ENCODE measurements at regions not wholly inside any gene's neighbourhood (a gene's known extent, or its start where the extent isn't known, plus 50 kb on each side); places are given as distances from the start of the nearest gene placed in this dataset.

DNA sequence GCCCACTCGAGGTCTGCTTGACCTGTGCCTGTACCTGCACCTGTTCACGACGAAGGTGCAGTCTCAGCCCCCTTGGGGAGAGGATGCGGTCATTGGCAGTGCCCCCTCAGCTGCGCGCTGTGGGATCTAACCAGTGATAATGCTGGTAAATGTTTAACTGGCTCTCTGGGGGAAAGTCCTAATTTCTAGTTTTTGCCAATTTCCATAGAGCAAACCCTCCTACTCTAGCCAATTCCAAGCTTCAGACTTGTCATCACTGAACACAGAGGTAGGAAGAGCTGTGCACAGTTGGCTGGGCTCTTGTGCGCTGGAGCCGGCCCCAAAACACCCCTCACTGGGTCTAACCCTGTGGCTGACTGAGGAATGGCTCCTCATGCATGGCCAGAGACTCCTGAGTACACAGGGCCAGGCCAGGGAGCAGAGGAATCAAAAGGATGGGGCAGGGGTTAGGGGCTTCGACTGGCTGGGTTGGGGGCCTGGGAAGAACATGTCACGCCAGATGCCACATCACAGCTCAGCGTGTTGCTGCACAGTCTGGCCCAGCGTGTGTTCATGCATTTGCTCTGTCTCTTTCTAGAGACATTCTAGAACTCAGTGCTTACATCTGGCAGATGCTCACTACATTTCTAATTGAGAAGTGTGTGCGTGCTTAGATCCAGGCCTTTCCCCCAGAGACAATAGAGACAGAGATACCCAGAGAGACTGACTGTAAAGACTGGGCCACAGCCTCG is 270.8 kb downstream of the BCOR start:
- TF ChIP-seq, protein P1, sequence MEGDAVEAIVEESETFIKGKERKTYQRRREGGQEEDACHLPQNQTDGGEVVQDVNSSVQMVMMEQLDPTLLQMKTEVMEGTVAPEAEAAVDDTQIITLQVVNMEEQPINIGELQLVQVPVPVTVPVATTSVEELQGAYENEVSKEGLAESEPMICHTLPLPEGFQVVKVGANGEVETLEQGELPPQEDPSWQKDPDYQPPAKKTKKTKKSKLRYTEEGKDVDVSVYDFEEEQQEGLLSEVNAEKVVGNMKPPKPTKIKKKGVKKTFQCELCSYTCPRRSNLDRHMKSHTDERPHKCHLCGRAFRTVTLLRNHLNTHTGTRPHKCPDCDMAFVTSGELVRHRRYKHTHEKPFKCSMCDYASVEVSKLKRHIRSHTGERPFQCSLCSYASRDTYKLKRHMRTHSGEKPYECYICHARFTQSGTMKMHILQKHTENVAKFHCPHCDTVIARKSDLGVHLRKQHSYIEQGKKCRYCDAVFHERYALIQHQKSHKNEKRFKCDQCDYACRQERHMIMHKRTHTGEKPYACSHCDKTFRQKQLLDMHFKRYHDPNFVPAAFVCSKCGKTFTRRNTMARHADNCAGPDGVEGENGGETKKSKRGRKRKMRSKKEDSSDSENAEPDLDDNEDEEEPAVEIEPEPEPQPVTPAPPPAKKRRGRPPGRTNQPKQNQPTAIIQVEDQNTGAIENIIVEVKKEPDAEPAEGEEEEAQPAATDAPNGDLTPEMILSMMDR (IDR thresholded peaks at IDR 0.05), result no peak
- no peak for TF ChIP-seq POLR2A (IDR thresholded peaks at IDR 0.05)
